K562 (cell line): ENCODE measurements at regions not wholly inside any gene's neighbourhood (a gene's known extent, or its start where the extent isn't known, plus 50 kb on each side); places are given as distances from the start of the nearest gene placed in this dataset.

Source experiments
- ATAC-seq: fragments of 200-7000 bp; cut with Tn5 transposase; 3 replicates; pipeline ENCODE4 v1.9.1; 2020; ENCODE audit warnings: moderate library complexity
- BruUV-seq: library from RNA; stranded (reverse); fragments of 400-500 nt; replicated peaks from 2 replicates; lab custom pipeline; 2021; lab: Mats Ljungman, UMichigan
- CTCF ChIA-PET: fragments of 300-600 bp; formaldehyde crosslinking; extraction: SDS; loops from one replicate; lab custom pipeline; 2021; ENCODE audit warnings: low intra/inter-chr PET ratio; lab: Yijun Ruan, JAX
- POLR2A ChIA-PET: fragments of 300-600, 350-650 bp; sonication (Branson Sonifier 250); formaldehyde crosslinking; extraction: SDS; loops from one replicate; lab custom pipeline; 2021; ENCODE audit warnings: antibody characterized with exemption, inconsistent platforms; lab: Yijun Ruan, JAX
- DNase-seq, 4 experiments: peaks; one replicate each; pipeline versions ENCODE4 v3.0.0 to v3.0.0-alpha.2; 2011 to 2018; ENCODE audit warnings: low spot score in 3 of 4, mixed read lengths in 3 of 4; ENCODE audit errors: extremely low read depth in 1 of 4
- FAIRE-seq: peaks from 2 replicates; lab custom pipeline; 2011; peaks lifted over from hg19 to GRCh38; lab: Jason Lieb, UNC
- H2AFZ ChIP-seq: 2 replicates; pipeline ENCODE4 v1.6.0; 2011; ENCODE audit warnings: low read depth, low read length, control low read depth, inconsistent platforms
- H3K27ac ChIP-seq: fragments of 200-600 bp; 3 replicates; pipeline ENCODE4 v1.8.0; 2011; ENCODE audit warnings: low read depth, mild to moderate bottlenecking, control low read depth, inconsistent platforms, low read length, moderate library complexity, mixed read lengths; ENCODE audit errors: extremely low read depth
- H3K27me3 ChIP-seq, 2 experiments: fragments of 300-600 bp in 1 of 2; 2 replicates in 1 of 2; 3 replicates in 1 of 2; pipeline versions ENCODE4 v1.6.0 to v1.8.0; 2011; ENCODE audit warnings: inconsistent platforms in 2 of 2, low read length in 2 of 2, mild to moderate bottlenecking in 1 of 2, mixed read lengths in 1 of 2, moderate library complexity in 1 of 2; ENCODE audit not compliant: control insufficient read depth in 2 of 2, insufficient read depth in 2 of 2
- H3K36me3 ChIP-seq: fragments of 300-600 bp; 3 replicates; pipeline ENCODE4 v1.8.0; 2011; ENCODE audit warnings: mild to moderate bottlenecking, low read length, inconsistent platforms; ENCODE audit not compliant: control insufficient read depth, insufficient read depth
- H3K4me1 ChIP-seq, 2 experiments: fragments of 200-600 bp in 1 of 2; replicated peaks in 1 of 2; 2 replicates in 1 of 2; 3 replicates in 1 of 2; pipeline versions ENCODE4 v1.5.1 to v1.8.0; 2011; ENCODE audit warnings: inconsistent platforms in 2 of 2, low read length in 2 of 2, mild to moderate bottlenecking in 1 of 2, mixed read lengths in 1 of 2, moderate library complexity in 1 of 2; ENCODE audit not compliant: control insufficient read depth in 2 of 2, insufficient read depth in 2 of 2
- H3K4me2 ChIP-seq: 2 replicates; pipeline ENCODE4 v1.6.1; 2011; ENCODE audit warnings: low read length, control low read depth, inconsistent platforms, mixed read lengths; ENCODE audit not compliant: insufficient read depth
- H3K4me3 ChIP-seq: fragments of 200-600 bp; sonication (generic), shearing (Covaris generic); 2 replicates; pipeline ENCODE4 v1.5.1; 2016; ENCODE audit warnings: control low read depth, inconsistent platforms
- H3K79me2 ChIP-seq: fragments of 200-600 bp; 3 replicates; pipeline ENCODE4 v1.8.0; 2011; ENCODE audit warnings: low read length, inconsistent platforms; ENCODE audit not compliant: control insufficient read depth, insufficient read depth
- H3K9ac ChIP-seq, 2 experiments: 2 replicates each; pipeline versions ENCODE4 v1.6.0 to v1.6.1; 2011; ENCODE audit warnings: low read depth in 2 of 2, low read length in 2 of 2, control low read depth in 1 of 2, inconsistent platforms in 1 of 2, mild to moderate bottlenecking in 1 of 2, mixed read lengths in 1 of 2; ENCODE audit not compliant: insufficient read depth in 1 of 2
- H3K9me1 ChIP-seq: one replicate; pipeline ENCODE4 v1.6.0; 2011; ENCODE audit warnings: inconsistent platforms, mild to moderate bottlenecking, low read length, moderate library complexity; ENCODE audit not compliant: control insufficient read depth, insufficient read depth
- H3K9me3 ChIP-seq: replicated peaks from 2 replicates; pipeline ENCODE4 v1.5.1; 2011; ENCODE audit warnings: low read depth, low read length, inconsistent platforms; ENCODE audit not compliant: control insufficient read depth, insufficient read depth
- H4K20me1 ChIP-seq: replicated peaks from 2 replicates; pipeline ENCODE4 v1.6.1; 2011; ENCODE audit warnings: low read length, inconsistent platforms, mixed read lengths; ENCODE audit not compliant: control insufficient read depth, insufficient read depth
- CLOCK ChIP-seq: fragments of 250-450 bp; sonication (Bioruptor Pico); IDR thresholded peaks from 2 replicates; pipeline ENCODE4 v1.4.0; 2020; ENCODE audit warnings: mild to moderate bottlenecking, moderate library complexity, borderline replicate concordance
- CREB1 ChIP-seq, 2 experiments: sonication (generic) in 1 of 2; formaldehyde crosslinking in 1 of 2; IDR thresholded peaks; 2 replicates each; pipeline versions ENCODE4 v1.6.1 to v1.8.0; 2012 to 2022; ENCODE audit warnings: inconsistent platforms in 1 of 2, mild to moderate bottlenecking in 1 of 2, missing genetic modification reagents in 1 of 2, moderate library complexity in 1 of 2
- DEAF1 ChIP-seq: fragments of 450-650 bp; formaldehyde crosslinking; IDR thresholded peaks from 2 replicates; pipeline ENCODE4 v1.4.0; 2020; ENCODE audit warnings: mild to moderate bottlenecking, moderate library complexity
- DIDO1 ChIP-seq: fragments of 450-650 bp; IDR thresholded peaks from 2 replicates; pipeline ENCODE4 v1.6.1; 2016; ENCODE audit warnings: low read depth, missing biosample characterization, missing genetic modification characterization
- NFIX ChIP-seq: fragments of 250-450 bp; sonication (Bioruptor Pico); IDR thresholded peaks from 2 replicates; pipeline ENCODE4 v1.4.0; 2020; ENCODE audit warnings: low read depth, mild to moderate bottlenecking, moderate library complexity
- SAFB2 ChIP-seq: fragments of 200-400 bp; formaldehyde crosslinking; IDR thresholded peaks from 2 replicates; pipeline ENCODE4 v1.6.1; 2018; ENCODE audit warnings: borderline replicate concordance, low read length, low read depth, moderate library complexity; ENCODE audit not compliant: severe bottlenecking
- TRIM25 ChIP-seq: fragments of 450-650 bp; IDR thresholded peaks from 2 replicates; pipeline ENCODE4 v1.7.0; 2016; ENCODE audit warnings: borderline replicate concordance
- ZNF146 ChIP-seq: IDR thresholded peaks from one replicate; pipeline ENCODE4 v1.6.1; 2018; ENCODE audit warnings: missing compliant biosample characterization; ENCODE audit not compliant: unreplicated experiment
- ZNF175 ChIP-seq: fragments of 200-800 bp; sonication (Bioruptor generic); IDR thresholded peaks from 2 replicates; pipeline ENCODE4 v1.6.1; 2016; ENCODE audit warnings: low read depth, mild to moderate bottlenecking, missing genetic modification characterization, missing compliant biosample characterization
- ZNF668 ChIP-seq: fragments of 250-450 bp; sonication (Bioruptor Pico); IDR thresholded peaks from 2 replicates; pipeline ENCODE4 v1.8.0; 2022; ENCODE audit warnings: mild to moderate bottlenecking, inconsistent platforms
- WGBS: fragments of 100-300 bp; shearing (Covaris generic); methylation state at CpG from one replicate; pipeline ENCODE4 v1.1.6; 2016; ENCODE audit warnings: low coverage, mixed read lengths; ENCODE audit not compliant: insufficient coverage; ENCODE audit errors: missing lambda C conversion rate; 5-methylcytosine and 5-hydroxymethylcytosine counted together
- in situ Hi-C: fragments of 300-500 bp; cut with MboI; formaldehyde crosslinking; loops from 4 replicates; pipeline ENCODE4 v1.15.0; 2018; ENCODE audit warnings: inconsistent platforms, mixed read lengths
- intact Hi-C: fragments of 100-400 bp; cut with micrococcal nuclease; formaldehyde crosslinking; loops from 2 replicates; pipeline ENCODE4 v1.14.2; 2022

- TF ChIP-seq CLOCK = no peak
- TF ChIP-seq, all 486 proteins: peak for 0
These were observed 79.5 kb upstream of the CSF3R start (continued) for GRCh38 chr1:36562181-36562685.

GRCh38 chr1:36561361-36561724, 78.6 kb upstream of the CSF3R start:
- under 1% methylated on average over 9 of the region's 9 CpGs for WGBS
- in situ Hi-C loops (no loop called here), intact Hi-C loops (no loop called here)
- FAIRE-seq = no peak
- no peak overlapping the region for H3K9ac ChIP-seq
- peaks cover 11% of the 10 kb centered on the region; the same call in 1 of the 2 replicates for H4K20me1 ChIP-seq
- H3K4me3 ChIP-seq = no peak overlapping the region
- no peaks in the 10 kb centered on the region for H3K4me1 ChIP-seq
- H3K9me1 ChIP-seq = no peaks in the 10 kb centered on the region
- H2AFZ ChIP-seq = no peak overlapping the region
- no peak overlapping the region for H3K4me2 ChIP-seq
- no peaks in the 10 kb centered on the region for H3K36me3 ChIP-seq
- CTCF ChIA-PET = no interaction called here
- BruUV-seq = no TSS peak
- H3K9me3 ChIP-seq = no peaks in the 10 kb centered on the region
- TF ChIP-seq ZNF146 (no peak), ZNF175 (no peak), TRIM25 (no peak), CREB1 (IDR thresholded peaks at IDR 0.05) (no peak), CREB1 (CRISPR knock-in tag; IDR thresholded peaks at IDR 0.05) (no peak), NFIX (CRISPR knock-in tag) (no peak), SAFB2 (no peak), ZNF668 (CRISPR knock-in tag) (no peak), DEAF1 (CRISPR knock-in tag) (no peak), DIDO1 (tag) (no peak)
- H3K79me2 ChIP-seq = no peaks in the 10 kb centered on the region
- peaks cover 12 to 48% of the 10 kb centered on the region in 2 experiments for H3K27me3 ChIP-seq
- no peak for ATAC-seq
- no peak for DNase-seq
- H3K27ac ChIP-seq = no peak overlapping the region
- POLR2A ChIA-PET = interaction anchor here (0.6 to 1.6 kb wide), 3 partner anchors 10 to 39 kb away, joined by 3 to 5 read pairs (median 3); no protein-coding TSS in a partner anchor
